GM19455 (cell line): ENCODE measurements at regions not wholly inside any gene's neighbourhood (a gene's known extent, or its start where the extent isn't known, plus 50 kb on each side); places are given as distances from the start of the nearest gene placed in this dataset.

Experiments
- ATAC-seq: cut with Tn5 transposase; IDR thresholded peaks from one replicate; pipeline ENCODE4 v1.9.1; 2021; ENCODE audit not compliant: unreplicated experiment

DNA sequence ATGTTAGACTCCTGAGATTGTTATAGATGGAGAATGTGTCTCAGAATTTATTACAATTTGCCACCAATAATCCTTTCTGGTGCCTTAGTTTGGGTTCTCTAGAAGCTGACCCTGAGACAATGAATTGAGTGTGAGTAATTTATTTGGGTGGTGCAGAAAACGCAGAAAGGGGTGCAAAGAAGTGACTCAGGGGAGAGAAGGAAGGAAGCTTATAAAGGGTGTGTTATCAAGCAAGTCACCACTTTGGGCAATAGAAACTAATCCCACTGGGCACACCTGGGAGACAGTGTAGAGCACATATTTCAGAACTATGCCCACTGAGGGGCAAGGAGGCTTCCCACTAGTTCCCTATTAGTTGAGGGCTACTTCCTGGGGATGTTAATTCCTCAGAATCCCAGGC lies 320.6 kb downstream of the MID1IP1 start:
- ATAC-seq: no peak

- no peak for ATAC-seq
Observed at GRCh38 chrX:39125834-39126233, 324.6 kb downstream of the MID1IP1 start.

- ATAC-seq: no peak
Observed at GRCh38 chrX:39133971-39134370, 332.7 kb downstream of the MID1IP1 start.

DNA sequence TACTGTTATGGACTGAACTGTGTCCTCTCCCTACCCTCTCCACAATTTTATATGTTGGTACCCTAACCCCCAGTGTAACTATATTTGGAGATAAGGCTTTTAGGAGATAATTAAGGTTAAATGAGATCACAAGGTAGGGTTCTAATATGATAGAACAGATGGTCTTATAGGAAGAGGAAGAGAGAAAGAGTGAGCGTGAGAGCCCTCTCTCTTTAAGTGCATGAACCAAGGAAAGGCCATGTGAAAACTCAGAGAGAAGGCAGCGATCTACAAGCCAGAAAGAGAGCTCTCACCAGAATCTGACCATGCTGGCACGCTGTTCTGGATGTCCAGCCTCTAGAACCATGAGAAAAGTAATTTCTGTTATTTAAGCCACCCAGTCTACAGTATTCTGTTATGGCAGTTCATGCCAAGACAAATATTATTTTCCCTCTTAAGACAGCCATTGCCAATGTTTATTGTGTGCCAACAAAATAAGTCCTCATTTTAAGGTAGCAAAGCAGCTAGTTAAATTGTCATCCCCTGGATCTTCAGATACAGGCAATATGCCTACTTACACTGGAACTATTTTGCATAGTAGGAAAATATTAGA lies 336.2 kb downstream of the MID1IP1 start:
- no peak for ATAC-seq

GRCh38 chrX:39140581-39140980 lies 339.3 kb downstream of the MID1IP1 start:
- no peak for ATAC-seq

GRCh38 chrX:39144323-39144722 lies 343.1 kb downstream of the MID1IP1 start:
- ATAC-seq: no peak

DNA sequence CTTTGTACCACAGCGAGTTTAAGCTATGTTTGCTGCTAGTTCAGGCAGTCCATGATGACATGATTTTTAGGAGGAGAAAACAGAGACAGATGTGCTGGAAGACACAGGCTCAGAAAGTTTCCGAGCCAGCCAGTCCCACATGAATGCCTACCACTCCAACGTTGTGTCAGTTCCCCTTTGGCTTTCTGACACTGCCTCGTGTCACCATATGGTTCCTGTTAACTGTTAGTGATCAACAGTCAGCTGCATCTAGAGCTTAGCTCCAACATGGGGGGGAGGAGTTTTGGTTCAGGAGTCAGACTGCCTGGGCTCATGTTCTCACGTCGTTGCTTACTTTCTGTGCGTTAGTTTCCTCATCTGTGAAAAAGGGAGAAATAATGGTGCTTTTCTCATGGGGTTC lies 343.7 kb downstream of the MID1IP1 start:
- ATAC-seq: no peak

- ATAC-seq: no peak
Observed at GRCh38 chrX:39145859-39146258, 344.6 kb downstream of the MID1IP1 start.

GRCh38 chrX:39149761-39150160 lies 348.5 kb downstream of the MID1IP1 start:
- ATAC-seq: no peak

DNA sequence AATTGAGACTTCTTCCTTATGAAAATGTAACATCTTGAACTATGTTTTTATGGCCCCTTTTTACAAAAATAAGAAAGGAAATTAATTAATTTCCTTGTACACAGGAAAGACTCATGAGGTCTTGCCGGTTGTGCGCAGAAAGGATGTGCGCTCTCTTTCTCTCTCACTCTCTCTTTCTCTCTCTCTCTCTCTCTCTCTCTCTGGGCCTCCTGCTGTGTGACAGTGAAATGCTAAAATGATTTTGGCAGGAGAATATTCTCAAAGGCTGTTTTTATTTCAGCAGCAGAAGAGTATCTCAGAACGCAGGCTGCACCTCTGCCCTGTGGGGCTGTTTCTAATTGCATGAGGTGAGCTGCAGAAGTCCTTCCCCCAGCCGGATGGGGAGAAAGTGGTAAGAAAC lies 349.0 kb downstream of the MID1IP1 start:
- no peak for ATAC-seq

GRCh38 chrX:39150621-39151020 lies 349.4 kb downstream of the MID1IP1 start:
- ATAC-seq: no peak

DNA sequence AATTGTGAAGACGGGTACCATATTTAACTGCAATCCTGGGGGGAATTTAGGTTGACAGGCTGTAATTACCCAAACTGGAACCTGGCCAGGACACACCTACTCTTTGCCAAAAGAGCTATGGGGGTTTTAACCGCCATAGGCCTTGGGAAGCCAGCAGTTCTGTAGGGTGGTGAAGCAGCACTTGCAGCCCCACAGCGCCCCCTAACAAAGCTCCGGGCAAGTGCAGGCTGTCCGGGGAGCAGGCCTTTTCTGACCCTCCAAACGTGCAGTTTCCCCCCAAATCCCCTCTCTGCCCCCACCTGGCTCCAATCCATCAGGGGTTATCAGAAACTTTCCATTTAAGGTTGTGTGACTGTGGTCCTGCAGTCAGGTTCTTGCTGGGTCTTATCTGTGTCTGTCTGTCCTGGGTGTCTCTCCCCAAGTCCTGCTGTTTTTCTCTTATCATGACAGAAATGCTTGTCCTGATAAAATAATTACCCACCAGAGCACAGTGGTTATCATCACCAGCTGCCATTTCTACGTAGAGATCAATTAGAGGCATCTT lies 350.9 kb downstream of the MID1IP1 start:
- ATAC-seq: no peak

DNA sequence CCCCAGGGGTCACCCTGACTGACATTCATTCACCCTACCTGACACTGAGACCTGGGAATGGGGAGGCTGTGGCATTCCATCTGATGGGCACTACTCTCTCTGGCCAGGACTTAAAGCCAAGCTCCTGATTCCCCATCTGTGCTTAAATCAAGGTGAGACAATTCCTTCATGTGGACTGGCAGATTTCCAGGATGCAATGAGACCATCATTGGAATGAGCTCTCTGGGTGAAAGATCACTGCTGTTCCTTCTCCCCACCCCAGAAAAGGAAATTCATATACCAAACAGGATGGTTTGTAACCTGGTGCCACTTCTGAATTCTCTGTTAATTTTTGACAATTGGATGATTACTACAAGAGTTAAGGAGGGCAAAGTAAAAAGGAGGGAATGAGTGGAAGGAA lies 354.8 kb downstream of the MID1IP1 start:
- no peak for ATAC-seq

DNA sequence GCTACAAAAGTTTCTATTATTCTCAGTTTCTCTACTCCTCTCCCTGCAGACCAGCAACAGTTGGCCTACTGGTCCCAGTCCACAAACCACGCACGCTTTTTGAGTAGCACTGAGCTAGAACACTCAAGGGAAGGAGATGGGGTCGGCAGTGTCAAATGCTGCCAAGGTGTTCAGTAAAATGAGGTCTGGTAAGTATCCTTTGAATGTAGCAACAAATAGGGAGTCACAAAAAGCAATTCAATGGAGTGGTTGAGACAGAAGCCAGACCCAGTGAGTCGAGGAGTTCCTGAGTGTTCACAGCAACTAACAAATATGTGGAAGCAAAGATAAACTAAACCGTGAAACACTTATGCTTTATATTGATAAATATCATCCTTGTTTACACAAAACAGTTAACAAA lies 355.7 kb downstream of the MID1IP1 start:
- ATAC-seq: no peak

GRCh38 chrX:39157796-39158195 lies 356.5 kb downstream of the MID1IP1 start:
- no peak for ATAC-seq

DNA sequence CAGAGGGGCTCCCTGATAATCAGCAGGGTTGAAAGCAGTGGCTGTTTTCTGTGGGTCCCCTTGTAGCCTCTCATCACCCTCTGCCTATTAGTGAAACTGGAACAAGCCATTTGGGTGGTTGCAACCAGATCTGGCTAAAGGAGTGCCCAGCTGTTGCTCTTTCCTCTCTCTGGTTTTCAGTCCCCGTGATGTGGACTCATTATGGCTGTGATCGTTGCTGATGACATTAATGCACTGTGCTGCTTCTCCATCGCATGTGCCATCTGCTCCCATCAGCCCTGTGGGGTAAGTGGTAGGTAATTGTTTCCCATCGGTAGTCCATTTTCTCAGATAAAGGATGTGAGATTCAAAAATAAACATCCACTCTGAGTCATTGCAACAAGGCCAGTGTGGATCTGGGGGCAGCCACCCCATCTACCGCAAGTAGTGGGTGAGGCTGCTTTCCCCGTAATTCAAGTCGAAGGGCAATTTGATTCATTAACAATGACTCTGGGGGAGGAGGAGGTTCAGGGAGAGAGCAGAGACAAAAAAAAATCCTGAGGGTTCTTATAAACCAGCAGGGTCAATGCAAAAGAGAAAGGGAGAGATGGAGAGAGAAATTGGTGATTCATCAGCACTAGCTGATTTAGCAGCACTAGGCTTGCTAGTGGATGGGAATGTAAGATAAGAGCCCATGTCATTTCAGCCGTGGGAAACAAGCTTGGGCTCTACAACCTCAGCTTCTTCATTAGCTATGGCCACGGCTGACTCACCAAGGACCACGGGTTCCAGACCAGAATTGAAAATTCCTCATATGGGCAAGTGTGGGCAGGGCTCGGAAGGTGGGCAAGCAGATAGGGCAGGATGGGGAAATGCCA lies 357.8 kb downstream of the MID1IP1 start:
- peak; percentile 58 for ATAC-seq

DNA sequence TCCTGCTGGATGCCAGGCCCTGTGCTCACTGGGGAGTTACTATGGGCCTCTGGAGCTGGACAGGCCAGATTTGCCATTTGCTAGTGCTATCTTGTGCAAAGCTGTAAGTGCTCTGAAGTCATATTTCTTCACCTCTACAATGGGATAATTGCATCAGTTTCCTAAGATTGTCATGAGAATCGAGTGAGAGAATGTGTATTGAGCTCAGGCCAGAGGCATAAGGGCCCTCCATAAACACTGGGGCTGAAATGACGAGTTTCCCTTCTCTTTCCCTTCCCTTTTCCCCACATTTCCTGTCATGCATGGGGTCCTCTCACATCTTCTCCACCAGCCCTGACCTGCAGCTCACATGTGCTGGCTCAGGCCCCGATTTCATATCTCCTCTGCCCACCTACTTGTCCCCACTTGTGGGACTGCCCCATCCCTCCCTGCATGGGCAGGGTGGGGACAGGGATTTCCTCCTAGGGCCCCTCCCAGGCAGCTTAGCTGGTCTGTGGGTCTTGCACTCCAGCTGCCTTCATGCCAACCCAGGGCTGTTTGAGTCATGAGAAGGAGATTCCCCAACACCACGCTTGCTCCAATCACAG lies 358.8 kb downstream of the MID1IP1 start:
- ATAC-seq: no peak

- no peak for ATAC-seq
Observed at GRCh38 chrX:39161611-39162255, 360.5 kb downstream of the MID1IP1 start.

- no peak for ATAC-seq
Observed at GRCh38 chrX:39162322-39162735, 361.1 kb downstream of the MID1IP1 start.

DNA sequence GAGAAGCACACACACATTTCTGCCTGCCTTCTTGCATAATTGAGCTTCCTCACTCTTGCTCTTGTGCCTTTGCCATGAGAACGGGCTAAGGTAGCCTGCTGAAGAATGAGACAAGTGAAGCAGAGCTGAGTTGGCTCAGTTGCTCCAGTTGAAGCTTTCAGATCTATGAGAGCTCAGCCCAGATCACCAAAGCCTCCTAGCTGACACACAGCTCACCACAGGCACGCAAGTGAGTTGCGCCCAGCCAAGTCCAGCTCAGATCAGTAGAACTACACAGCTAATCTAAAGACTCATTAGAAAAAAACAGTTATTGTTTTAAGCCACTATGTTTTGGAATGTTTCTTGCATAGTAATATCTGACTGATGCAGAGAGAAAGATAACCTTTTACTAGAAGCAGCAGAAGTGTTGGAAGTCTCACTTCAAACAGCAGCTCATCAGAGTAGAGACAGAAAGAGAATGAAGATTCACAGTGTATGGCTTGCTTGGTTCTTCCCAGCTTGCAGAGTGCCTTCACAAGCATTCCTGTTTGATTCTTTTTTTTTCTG lies 362.4 kb downstream of the MID1IP1 start:
- ATAC-seq: no peak

DNA sequence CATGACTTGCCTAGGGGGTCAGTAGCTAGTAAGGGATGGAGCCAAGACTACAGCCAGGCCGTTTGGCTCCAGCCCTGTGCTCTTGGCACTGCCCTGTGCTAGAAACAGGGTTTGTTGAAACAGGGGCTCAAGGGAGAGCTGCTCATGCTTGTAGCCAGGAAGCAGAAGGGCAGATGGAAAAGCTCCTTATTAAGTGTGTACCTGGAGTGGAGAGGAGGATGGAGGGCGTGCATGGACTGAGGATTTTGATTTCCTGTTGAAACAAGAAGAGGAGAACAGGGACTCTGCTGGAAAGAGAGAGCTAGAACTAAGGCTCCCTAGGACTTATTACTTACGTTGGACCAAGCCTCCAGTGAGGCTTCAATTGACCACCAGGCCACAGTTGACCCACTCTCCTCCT lies 363.0 kb downstream of the MID1IP1 start:
- ATAC-seq: no peak
